CD4-positive, alpha-beta T cell treated with Interleukin-6 for 4 hours (primary cell): ENCODE measurements at regions not wholly inside any gene's neighbourhood (a gene's known extent, or its start where the extent isn't known, plus 50 kb on each side); places are given as distances from the start of the nearest gene placed in this dataset.

ENCODE experiments used
- DNase-seq: peaks from one replicate; pipeline ENCODE4 v3.0.0-alpha.2; 2020; ENCODE audit warnings: mixed read lengths

DNA sequence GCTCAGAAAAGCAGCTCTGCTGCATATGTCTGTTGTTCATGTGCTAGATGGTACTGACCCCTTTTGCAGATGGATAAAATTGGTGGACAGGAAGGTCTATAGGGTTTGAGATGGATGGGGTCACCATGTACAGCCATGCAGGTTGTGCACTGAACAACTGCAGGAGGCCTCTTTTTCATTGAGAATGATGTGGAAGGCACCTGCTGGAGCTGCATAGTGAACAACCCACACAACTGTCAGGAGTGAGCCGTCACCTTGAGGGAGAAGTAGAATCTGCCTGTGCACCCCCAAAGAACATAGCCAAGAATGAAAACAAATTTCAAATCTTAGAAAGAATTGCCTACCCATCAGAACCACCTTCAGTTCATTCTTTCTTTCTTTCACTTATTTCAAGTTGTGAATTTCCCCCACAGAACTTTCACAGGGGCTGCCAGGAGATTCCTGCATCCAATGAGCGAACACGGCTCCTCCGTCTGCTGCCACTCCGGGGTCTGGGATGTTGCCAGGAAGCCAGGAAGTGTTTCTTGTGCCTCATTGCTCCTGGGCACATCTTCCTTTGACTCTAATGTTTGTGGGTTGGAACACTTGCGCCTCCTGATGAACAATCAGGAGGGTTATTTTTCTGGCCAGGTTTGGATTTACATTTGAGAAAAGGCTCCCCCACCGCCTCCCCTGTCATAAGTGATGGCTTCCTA lies 53.7 kb upstream of the DOCK1 start:
- DNase-seq: no peak

DNA sequence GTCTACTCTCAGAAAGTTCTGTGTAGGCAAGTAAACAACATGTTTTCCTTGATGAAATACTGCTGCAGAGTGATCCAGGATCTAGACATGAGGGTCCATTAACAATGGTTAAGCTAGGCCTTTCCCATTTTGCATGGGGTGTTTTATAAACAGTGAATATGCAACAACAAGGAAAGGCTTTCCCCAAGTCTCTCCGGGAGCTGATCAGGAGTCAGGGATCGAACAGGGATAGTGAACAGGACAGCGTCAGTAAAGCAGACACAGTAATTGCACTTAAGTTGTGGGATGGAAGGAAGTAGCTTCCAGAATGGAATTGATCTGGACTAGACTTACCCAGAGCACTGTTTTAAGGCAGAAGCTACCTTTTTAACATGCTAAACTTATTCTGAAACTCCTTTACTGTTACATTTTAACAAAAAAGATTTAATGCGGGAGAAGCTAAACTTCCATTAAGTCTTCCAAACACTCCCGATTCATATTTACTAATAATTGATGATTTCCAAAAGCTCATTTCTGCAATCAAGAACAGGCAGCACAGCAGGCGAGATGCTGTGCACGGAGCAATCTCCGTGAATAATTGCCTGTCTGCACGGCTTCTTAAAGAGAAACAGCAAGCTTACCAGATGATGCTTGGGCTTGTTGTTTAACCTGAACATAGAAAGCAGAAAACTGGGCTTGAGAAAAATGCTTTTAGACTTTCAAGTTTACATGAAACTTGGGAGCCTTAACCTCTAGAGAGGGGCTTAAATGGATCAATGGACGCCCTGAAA lies 50.3 kb upstream of the DOCK1 start:
- DNase-seq: no peak
